Subcutaneous abdominal adipose tissue (tissue), 5 donors: ENCODE measurements at regions not wholly inside any gene's neighbourhood (a gene's known extent, or its start where the extent isn't known, plus 50 kb on each side); places are given as distances from the start of the nearest gene placed in this dataset.

Experiments used
- H3K27ac ChIP-seq: one replicate; pipeline ENCODE4 v1.7.0; 2013; ENCODE audit warnings: low read depth, mild to moderate bottlenecking, inconsistent platforms, low read length, moderate library complexity
- H3K27me3 ChIP-seq, 5 donors: one replicate each; pipeline ENCODE4 v1.7.0; 2013; ENCODE audit warnings: low read length in 5 of 5, inconsistent platforms in 1 of 5; ENCODE audit not compliant: control insufficient read depth in 5 of 5, insufficient read depth in 4 of 5
- H3K36me3 ChIP-seq, 5 donors: one replicate each; pipeline ENCODE4 v1.7.0; 2013; ENCODE audit warnings: low read length in 5 of 5; ENCODE audit not compliant: control insufficient read depth in 5 of 5, insufficient read depth in 5 of 5
- H3K4me1 ChIP-seq, 5 donors: one replicate each; pipeline ENCODE4 v1.7.0; 2013; ENCODE audit warnings: low read length in 5 of 5, mild to moderate bottlenecking in 3 of 5, moderate library complexity in 1 of 5; ENCODE audit not compliant: control insufficient read depth in 5 of 5, insufficient read depth in 5 of 5
- H3K4me3 ChIP-seq, 5 donors: one replicate each; pipeline ENCODE4 v1.7.0; 2013; ENCODE audit warnings: low read length in 5 of 5, low read depth in 1 of 5
- H3K9ac ChIP-seq, 5 donors: one replicate each; pipeline ENCODE4 v1.7.0; 2013; ENCODE audit warnings: low read length in 5 of 5, mild to moderate bottlenecking in 4 of 5, moderate library complexity in 3 of 5
- H3K9me3 ChIP-seq, 5 donors: one replicate each; pipeline ENCODE4 v1.7.0; 2013; ENCODE audit warnings: low read length in 5 of 5; ENCODE audit not compliant: control insufficient read depth in 5 of 5
- donor health status: healthy.
- donor health status: healthy.
- donor health status: healthy.
- donor health status: healthy.
- donor health status: healthy.

DNA sequence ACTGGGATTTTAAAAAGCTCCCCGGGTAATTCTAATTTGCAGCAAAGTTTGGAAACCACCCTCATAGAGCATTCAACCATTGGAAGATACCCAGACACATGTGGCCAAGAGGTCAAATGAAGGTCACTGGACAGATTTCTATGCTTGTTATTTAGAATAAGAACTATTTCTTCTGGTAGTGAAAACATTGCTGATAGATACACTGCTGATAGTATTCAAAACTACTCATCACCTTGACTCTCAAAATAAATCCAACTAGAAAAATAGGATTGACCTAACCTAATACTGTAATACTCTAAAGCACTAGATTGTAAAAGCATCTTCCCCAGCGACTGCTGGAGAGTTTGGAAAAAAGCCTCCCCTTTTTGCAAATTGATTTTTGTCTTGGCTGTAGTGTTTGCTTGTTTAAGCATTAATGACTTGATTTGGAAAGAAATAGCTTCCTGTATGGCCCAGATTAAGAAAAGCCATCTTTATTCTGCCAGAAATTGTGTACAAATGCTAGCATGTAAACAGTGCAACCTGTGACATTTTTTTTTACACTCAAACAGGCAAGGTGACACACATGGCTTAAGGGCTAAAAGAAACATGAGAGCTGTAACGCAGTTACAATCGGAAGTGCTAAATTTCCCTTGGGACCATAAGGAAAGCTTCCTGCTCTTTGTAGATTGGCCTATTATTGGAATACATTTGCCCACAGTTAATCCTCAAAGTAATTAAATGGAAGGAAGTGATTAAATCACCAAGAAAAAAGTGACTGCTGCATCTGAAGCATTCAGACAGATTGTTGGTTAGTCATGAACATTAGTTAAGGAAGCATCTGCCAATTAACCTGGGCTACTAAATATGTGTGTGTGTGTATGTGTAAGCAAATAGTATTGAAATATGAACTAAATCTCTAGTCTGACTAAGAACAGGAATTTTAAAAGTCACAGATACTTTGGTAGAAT, 356.5 kb upstream of the ATP2B1 start:
- H3K9me3 ChIP-seq, result no peaks in the 10 kb centered on the region
- H3K9ac ChIP-seq, result no peak overlapping the region
- no peak overlapping the region for H3K27ac ChIP-seq
- H3K27me3 ChIP-seq, result peaks cover 0 to 4% (median 0%) of the 10 kb centered on the region in 5 donors
- H3K36me3 ChIP-seq, result no peaks in the 10 kb centered on the region
- H3K4me1 ChIP-seq, result peaks cover 0 to 13% (median 8%) of the 10 kb centered on the region in 5 donors
- no peak overlapping the region for H3K4me3 ChIP-seq

DNA sequence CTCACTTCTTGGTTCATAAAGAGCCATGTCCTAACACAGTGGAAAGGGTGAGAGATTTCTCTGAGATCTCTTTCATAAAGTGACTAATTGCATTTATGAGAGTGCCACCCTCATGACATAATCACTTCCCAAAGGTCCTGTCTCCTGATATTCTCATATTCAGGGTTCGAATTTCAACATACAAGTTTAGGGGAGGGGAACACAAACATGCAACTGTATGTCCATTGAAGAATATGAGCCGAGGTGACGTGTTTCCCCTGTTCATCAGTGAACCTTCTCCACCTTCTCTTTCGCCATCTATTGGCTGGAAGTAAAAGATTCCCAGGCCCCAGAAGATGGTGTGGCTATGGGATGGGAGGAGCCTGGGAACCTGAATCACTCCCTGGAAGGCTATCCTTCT, 354.2 kb upstream of the ATP2B1 start:
- Histone ChIP-seq H3K36me3 (no peaks in the 10 kb centered on the region), H3K4me3 (no peak overlapping the region), H3K4me1 (peaks cover 0 to 17% (median 13%) of the 10 kb centered on the region in 5 donors), H3K27ac (no peak overlapping the region), H3K9me3 (no peaks in the 10 kb centered on the region), H3K9ac (no peak overlapping the region), H3K27me3 (no peaks in the 10 kb centered on the region)

DNA sequence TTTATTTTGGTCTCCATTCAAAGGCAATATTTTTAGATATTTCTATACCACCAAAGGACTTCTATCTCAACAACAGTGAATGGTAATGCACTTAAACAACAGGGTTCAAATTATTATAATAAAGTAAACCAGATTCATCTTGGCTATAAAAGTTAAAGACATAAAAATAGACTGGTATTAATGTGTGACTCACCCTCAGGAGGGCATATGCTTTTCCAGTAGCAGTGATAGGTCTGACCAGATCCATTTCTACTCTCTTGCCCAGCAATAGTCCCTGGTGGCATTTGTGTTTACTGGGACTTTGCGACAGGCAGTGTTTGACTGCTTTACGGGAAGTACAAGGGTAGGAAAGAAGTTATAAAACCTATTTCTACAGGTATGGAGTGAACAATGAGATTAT, 353.2 kb upstream of the ATP2B1 start:
- H3K27ac ChIP-seq, result no peak overlapping the region
- H3K4me1 ChIP-seq, result peaks cover 0 to 17% (median 13%) of the 10 kb centered on the region in 5 donors
- H3K4me3 ChIP-seq, result no peak overlapping the region
- H3K36me3 ChIP-seq, result no peaks in the 10 kb centered on the region
- no peaks in the 10 kb centered on the region for H3K9me3 ChIP-seq
- H3K9ac ChIP-seq, result no peak overlapping the region
- no peaks in the 10 kb centered on the region for H3K27me3 ChIP-seq

DNA sequence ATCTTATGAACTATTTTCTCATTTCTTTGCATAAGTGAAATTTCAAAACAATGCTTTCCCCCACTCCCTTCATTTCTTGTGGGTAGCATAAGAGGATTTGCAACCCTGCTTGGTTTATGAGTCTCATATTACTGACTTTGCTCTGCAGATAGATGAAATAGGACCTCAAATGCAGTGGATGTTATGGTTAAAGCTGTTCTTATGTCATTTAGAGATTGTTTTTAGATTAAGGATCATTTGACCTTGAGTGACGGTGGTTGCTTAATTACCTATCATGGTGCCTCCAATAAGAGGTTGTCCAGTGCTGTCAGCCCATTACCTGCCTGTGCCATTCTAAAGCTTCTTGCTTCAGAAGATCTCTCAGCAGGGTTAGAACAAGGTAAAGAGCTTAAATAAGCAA, 351.4 kb upstream of the ATP2B1 start:
- no peak overlapping the region for H3K27ac ChIP-seq
- H3K36me3 ChIP-seq, result no peaks in the 10 kb centered on the region
- no peak overlapping the region for H3K4me3 ChIP-seq
- peaks cover 0 to 11% (median 10%) of the 10 kb centered on the region in 5 donors for H3K4me1 ChIP-seq
- H3K9ac ChIP-seq, result no peak overlapping the region
- H3K27me3 ChIP-seq, result no peaks in the 10 kb centered on the region
- no peaks in the 10 kb centered on the region for H3K9me3 ChIP-seq

DNA sequence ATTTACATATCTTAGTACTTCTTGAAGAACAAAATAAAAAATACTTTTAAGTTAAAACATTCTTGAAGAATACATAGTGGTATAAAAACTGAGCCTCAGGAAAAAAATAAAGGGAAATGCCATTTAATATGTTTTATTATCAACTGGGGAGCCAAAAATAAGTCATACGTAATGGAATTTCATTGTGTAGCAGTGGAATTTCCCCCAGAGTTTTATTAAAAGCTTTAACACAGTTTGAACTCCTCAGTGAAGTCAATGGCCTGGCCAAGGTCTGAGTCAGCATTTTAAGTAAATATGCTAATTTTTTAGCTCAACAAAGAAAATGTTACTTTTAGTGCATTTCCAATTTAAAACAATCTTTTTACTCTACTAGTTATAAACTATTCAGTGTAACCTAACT, 350.1 kb upstream of the ATP2B1 start:
- no peaks in the 10 kb centered on the region for H3K36me3 ChIP-seq
- no peak overlapping the region for H3K9ac ChIP-seq
- peaks cover 0 to 9% (median 4%) of the 10 kb centered on the region in 5 donors for H3K4me1 ChIP-seq
- H3K27me3 ChIP-seq, result no peaks in the 10 kb centered on the region
- no peak overlapping the region for H3K4me3 ChIP-seq
- no peak overlapping the region for H3K27ac ChIP-seq
- H3K9me3 ChIP-seq, result no peaks in the 10 kb centered on the region

DNA sequence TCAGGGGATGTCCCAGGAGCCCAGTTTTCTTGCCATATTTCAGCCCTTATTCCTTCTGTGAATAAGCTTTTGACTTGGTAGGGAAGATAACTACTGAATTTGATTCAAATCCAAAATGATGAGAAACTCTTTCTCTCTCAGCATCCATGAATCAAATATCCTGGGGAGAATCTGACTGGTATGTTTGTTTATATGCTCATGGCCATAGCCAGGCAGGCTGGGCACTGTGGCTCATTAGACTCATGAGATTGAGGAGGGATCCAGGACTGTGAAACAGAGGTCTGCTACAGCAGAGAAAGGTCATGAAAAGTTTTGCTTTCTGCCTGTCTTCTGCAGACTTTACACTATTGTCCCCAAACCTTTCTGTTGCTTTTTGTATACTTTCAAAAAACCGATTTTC, 346.4 kb upstream of the ATP2B1 start:
- Histone ChIP-seq H3K9me3 (no peaks in the 10 kb centered on the region), H3K4me3 (no peak overlapping the region), H3K27ac (no peak overlapping the region), H3K36me3 (no peaks in the 10 kb centered on the region), H3K4me1 (peaks cover 0 to 9% (median 4%) of the 10 kb centered on the region in 5 donors), H3K27me3 (no peaks in the 10 kb centered on the region), H3K9ac (no peak overlapping the region)

DNA sequence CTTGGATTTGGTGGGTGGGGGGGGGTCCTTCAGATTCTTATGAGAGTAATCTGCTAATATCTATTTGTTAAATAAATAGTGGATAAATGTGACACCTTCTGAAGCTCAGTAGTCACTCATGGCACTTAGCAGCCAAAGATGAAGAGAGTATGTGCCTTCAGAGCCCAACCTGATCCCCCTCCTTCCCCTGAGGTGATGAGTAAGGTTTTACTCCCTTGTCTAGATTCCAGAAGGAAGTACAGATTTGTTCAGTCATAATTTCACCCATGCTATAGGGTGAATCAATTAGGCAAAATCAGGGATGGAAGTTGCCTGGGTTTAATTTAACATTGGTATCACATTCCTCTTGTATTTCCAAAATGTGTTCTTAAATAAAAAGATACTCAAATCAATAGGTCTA, 340.3 kb upstream of the ATP2B1 start:
- no peaks in the 10 kb centered on the region for H3K27me3 ChIP-seq
- no peaks in the 10 kb centered on the region for H3K4me1 ChIP-seq
- peaks cover 0 to 2% (median 0%) of the 10 kb centered on the region in 5 donors for H3K9me3 ChIP-seq
- H3K4me3 ChIP-seq, result no peak overlapping the region
- no peak overlapping the region for H3K9ac ChIP-seq
- no peak overlapping the region for H3K27ac ChIP-seq
- H3K36me3 ChIP-seq, result no peaks in the 10 kb centered on the region

DNA sequence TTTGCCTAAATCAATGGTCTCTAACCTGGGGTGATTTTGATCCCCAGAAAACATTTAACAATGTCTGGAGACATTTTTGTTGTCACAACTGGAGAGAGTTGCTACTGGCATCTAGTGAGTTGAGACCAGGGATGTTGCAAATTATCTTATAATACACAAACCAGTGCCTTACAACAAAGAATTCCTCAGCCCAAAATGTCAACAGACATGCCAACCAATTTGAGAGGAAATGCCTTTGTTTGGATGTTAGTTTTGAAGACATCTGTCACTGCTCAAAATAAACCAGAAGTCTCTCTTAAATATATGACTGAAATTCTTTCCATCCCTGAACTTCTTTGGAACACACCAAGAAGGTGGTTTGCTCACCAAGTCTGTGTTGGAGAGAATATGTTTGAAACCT, 336.9 kb upstream of the ATP2B1 start:
- H3K27me3 ChIP-seq, result no peaks in the 10 kb centered on the region
- no peak overlapping the region for H3K4me3 ChIP-seq
- peaks cover 0 to 2% (median 0%) of the 10 kb centered on the region in 5 donors for H3K9me3 ChIP-seq
- H3K9ac ChIP-seq, result no peak overlapping the region
- no peaks in the 10 kb centered on the region for H3K4me1 ChIP-seq
- H3K36me3 ChIP-seq, result no peaks in the 10 kb centered on the region
- no peak overlapping the region for H3K27ac ChIP-seq

DNA sequence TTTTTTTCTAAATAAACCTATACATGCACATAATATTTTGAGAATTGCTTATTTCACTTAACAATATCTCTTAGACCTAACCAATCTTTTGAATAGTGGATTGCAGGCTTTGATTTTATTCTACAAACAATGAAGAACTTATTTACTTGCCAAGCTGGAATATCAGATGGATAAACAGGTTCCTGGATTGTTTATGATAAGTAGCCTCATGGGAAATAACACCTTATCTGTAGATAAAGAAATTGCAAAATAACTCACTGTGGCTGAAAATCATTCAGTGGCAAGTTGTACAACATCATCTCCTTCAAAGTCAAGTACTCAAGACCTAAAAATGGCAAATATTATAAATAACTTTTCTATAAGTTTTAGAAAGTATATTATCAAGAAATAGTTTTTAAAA, 335.4 kb upstream of the ATP2B1 start:
- Histone ChIP-seq H3K27ac (no peak overlapping the region), H3K27me3 (no peaks in the 10 kb centered on the region), H3K4me1 (no peaks in the 10 kb centered on the region), H3K4me3 (no peak overlapping the region), H3K36me3 (no peaks in the 10 kb centered on the region), H3K9me3 (peaks cover 0 to 2% (median 0%) of the 10 kb centered on the region in 5 donors), H3K9ac (no peak overlapping the region)

DNA sequence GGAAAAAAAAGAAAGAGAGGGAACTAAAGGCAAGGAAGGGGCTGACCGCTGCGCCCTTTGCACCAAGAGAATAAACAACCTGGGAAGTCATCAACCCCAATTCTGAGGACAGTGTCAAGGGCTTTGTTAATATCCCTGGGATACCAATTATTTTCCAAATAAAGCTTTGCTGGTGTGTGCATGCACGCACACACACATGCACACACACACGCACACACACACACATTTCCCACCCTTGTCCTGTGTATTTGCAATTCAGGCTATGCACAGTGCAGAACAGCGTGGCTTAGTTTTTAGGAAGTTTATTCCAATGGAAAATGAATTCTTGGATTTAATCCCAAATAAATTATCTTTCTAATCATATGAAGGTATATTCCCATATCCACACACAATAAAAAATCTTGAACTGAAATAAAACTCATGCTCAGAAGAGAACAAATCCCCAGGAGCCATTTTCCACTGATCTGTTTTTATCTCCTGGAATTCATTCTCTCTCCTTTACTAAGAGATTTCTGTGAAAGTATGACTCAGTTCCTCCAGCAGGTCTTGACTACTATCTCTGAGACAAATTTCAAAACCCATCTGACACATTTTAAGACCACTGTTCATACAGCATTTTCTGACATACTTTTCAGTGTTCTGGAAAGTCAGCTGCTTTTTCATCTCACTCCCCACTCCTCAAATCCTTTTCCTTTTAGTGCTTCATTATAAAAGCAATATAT, 334.4 kb upstream of the ATP2B1 start:
- H3K27me3 ChIP-seq, result no peaks in the 10 kb centered on the region
- H3K9me3 ChIP-seq, result peaks cover 0 to 2% (median 0%) of the 10 kb centered on the region in 5 donors
- H3K4me3 ChIP-seq, result no peak overlapping the region
- no peaks in the 10 kb centered on the region for H3K4me1 ChIP-seq
- no peak overlapping the region for H3K27ac ChIP-seq
- H3K9ac ChIP-seq, result no peak overlapping the region
- no peaks in the 10 kb centered on the region for H3K36me3 ChIP-seq
